Sigmoid colon (tissue), 4 donors: ENCODE measurements at regions not wholly inside any gene's neighbourhood (a gene's known extent, or its start where the extent isn't known, plus 50 kb on each side); places are given as distances from the start of the nearest gene placed in this dataset.

Experiments used
- CTCF ChIP-seq, 4 experiments: fragments of 450-650 bp in 3 of 4; fragments of 200-600 bp in 1 of 4; IDR thresholded peaks; one replicate each; pipeline ENCODE4 v1.5.1; 2016 to 2019; ENCODE audit warnings: antibody characterized with exemption in 4 of 4, mild to moderate bottlenecking in 3 of 4, moderate library complexity in 2 of 4
- POLR2A ChIP-seq, 2 donors: fragments of 450-650 bp; IDR thresholded peaks; one replicate each; pipeline ENCODE4 v1.6.1; 2016; ENCODE audit warnings: antibody characterized with exemption in 2 of 2, mild to moderate bottlenecking in 2 of 2, moderate library complexity in 2 of 2
- POLR2AphosphoS5 ChIP-seq, 4 donors: sonication (generic); formaldehyde crosslinking; IDR thresholded peaks; one replicate each; pipeline ENCODE4 v1.6.1; 2017; ENCODE audit warnings: antibody characterized with exemption in 4 of 4

- TF ChIP-seq POLR2AphosphoS5 (IDR thresholded peaks at IDR 0.05), result no peak
- TF ChIP-seq POLR2A (IDR thresholded peaks at IDR 0.05), result no peak
- no peak for TF ChIP-seq CTCF (IDR thresholded peaks at IDR 0.05)
Observed at GRCh38 chr2:34110392-34110791, 511.3 kb upstream of the FAM98A start.
